Fibroblast of lung (primary cell): ENCODE measurements at regions not wholly inside any gene's neighbourhood (a gene's known extent, or its start where the extent isn't known, plus 50 kb on each side); places are given as distances from the start of the nearest gene placed in this dataset.

Source experiments
- DNase-seq, 2 donors: peaks; one replicate each; pipeline versions ENCODE4 v3.0.0 to v3.0.0-alpha.2; 2010; ENCODE audit warnings: low read depth in 2 of 2
- H2AFZ ChIP-seq: 2 replicates; pipeline ENCODE4 v1.5.1; 2012; ENCODE audit warnings: low read length, control low read depth, inconsistent platforms
- H3K27ac ChIP-seq: 2 replicates; pipeline ENCODE4 v1.5.1; 2011; ENCODE audit warnings: low read length, control low read depth; ENCODE audit not compliant: insufficient read depth
- H3K27me3 ChIP-seq: 2 replicates; pipeline ENCODE4 v1.5.1; 2011; ENCODE audit warnings: mild to moderate bottlenecking, low read length; ENCODE audit not compliant: control insufficient read depth, insufficient read depth
- H3K36me3 ChIP-seq: 2 replicates; pipeline ENCODE4 v1.5.1; 2011; ENCODE audit warnings: low read length; ENCODE audit not compliant: control insufficient read depth, insufficient read depth
- H3K4me1 ChIP-seq: 2 replicates; pipeline ENCODE4 v1.5.1; 2011; ENCODE audit warnings: low read length; ENCODE audit not compliant: control insufficient read depth, insufficient read depth; ENCODE audit errors: extremely low read depth
- H3K4me2 ChIP-seq: 2 replicates; pipeline ENCODE4 v1.5.1; 2011; ENCODE audit warnings: low read length, control low read depth; ENCODE audit not compliant: insufficient read depth; ENCODE audit errors: extremely low read depth
- H3K4me3 ChIP-seq, 4 experiments: fragments of 200-600 bp in 1 of 4; sonication (generic) in 1 of 4; replicated peaks in 1 of 4; 2 replicates each; pipeline ENCODE4 v1.5.1; 2011 to 2016; ENCODE audit warnings: low read length in 4 of 4, low read depth in 3 of 4, mild to moderate bottlenecking in 3 of 4, control low read depth in 2 of 4, inconsistent platforms in 1 of 4, mixed read lengths in 1 of 4; ENCODE audit not compliant: insufficient read depth in 1 of 4; ENCODE audit errors: control extremely low read depth in 1 of 4
- H3K79me2 ChIP-seq: 2 replicates; pipeline ENCODE4 v1.5.1; 2012; ENCODE audit warnings: mild to moderate bottlenecking, low read length, inconsistent platforms; ENCODE audit not compliant: control insufficient read depth, insufficient read depth
- H3K9ac ChIP-seq: 2 replicates; pipeline ENCODE4 v1.5.1; 2011; ENCODE audit warnings: mild to moderate bottlenecking, low read length, control low read depth; ENCODE audit not compliant: insufficient read depth
- H3K9me3 ChIP-seq: 2 replicates; pipeline ENCODE4 v1.5.1; 2012; ENCODE audit warnings: low read depth, low read length; ENCODE audit not compliant: control insufficient read depth, insufficient read depth
- H4K20me1 ChIP-seq: 2 replicates; pipeline ENCODE4 v1.5.1; 2011; ENCODE audit warnings: low read length; ENCODE audit not compliant: control insufficient read depth, insufficient read depth; ENCODE audit errors: extremely low read depth
- EZH2 ChIP-seq: IDR thresholded peaks from 2 replicates; pipeline ENCODE4 v1.5.1; 2012; ENCODE audit warnings: low read length, control low read depth, mild to moderate bottlenecking; ENCODE audit errors: missing control alignments
- TF ChIP-seq, protein P1 (sequence below), 2 donors: IDR thresholded peaks in 1 of 2; conservative IDR thresholded peaks in 1 of 2; 1 replicate in 1 of 2; 2 replicates in 1 of 2; pipeline ENCODE4 v1.5.1; 2011 to 2012; ENCODE audit warnings: low read length in 2 of 2, control low read depth in 1 of 2, inconsistent platforms in 1 of 2, low read depth in 1 of 2, mild to moderate bottlenecking in 1 of 2

DNA sequence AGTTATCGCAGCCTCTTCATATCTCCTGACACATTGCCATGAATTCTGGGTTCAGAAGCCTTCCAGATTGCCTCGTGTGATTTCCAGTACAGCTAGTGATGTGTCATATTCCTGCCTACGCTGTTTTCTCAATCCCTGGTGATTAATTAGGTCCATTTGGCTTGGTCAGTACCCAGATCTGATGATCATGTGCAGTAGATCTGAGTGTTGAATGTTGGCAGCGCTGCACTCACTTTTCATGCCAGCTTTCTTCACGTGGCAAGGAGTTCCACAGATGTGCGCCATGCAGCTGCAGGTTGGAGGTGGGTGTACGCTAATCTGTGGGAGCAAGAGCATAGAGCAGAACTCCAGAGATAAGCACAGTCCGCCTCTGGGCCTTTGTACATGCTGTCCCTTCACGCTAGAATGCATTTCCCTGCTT is 86.9 kb upstream of the COL6A5 start:
- Histone ChIP-seq H3K4me2 (no peak overlapping the region), H3K27me3 (no peaks in the 10 kb centered on the region), H3K9me3 (no peaks in the 10 kb centered on the region), H2AFZ (no peak overlapping the region), H4K20me1 (no peaks in the 10 kb centered on the region), H3K9ac (no peak overlapping the region), H3K36me3 (no peaks in the 10 kb centered on the region), H3K4me3 (no peak overlapping the region), H3K27ac (no peak overlapping the region), H3K4me1 (peaks cover 9% of the 10 kb centered on the region), H3K79me2 (no peaks in the 10 kb centered on the region)
- TF ChIP-seq EZH2 = no peak
- peak; percentile 40 to 56 for DNase-seq

DNA sequence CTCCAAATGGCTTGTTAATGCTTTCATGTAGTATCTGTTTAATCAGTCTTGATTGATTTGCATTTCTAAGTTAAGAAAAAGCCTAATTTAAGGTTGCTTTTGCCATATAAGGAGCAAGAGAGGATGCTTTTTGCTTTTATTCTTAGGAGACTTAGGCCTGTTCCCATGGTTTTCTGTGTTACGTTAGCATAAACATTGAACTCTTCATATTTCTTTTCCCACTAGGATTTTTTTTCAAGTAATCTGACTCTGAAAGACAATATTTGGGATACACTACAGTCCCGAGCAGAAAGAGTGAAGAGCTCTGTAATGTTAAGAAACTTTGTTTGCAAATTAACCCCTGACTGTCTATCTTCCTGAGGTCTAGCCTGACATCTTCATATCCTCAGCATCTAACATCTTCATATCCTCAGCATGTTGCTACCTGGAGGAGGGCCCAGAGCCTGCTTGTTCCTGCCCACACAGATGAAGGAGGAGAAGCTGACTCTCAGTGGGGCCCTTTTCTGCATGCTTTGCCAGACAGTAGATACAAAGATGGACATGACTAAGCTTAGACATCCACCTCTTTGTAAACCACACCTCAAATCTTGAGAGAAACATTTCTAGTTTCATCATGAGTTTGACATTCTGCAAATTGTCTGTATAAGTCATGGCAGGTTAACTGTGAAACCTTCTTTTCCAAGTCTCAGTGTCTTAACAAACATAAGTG is 86.2 kb upstream of the COL6A5 start:
- Histone ChIP-seq H3K27me3 (no peaks in the 10 kb centered on the region), H2AFZ (no peak overlapping the region), H3K36me3 (no peaks in the 10 kb centered on the region), H3K4me1 (peaks cover 9% of the 10 kb centered on the region), H3K4me3 (no peak overlapping the region), H3K9ac (no peak overlapping the region), H3K9me3 (no peaks in the 10 kb centered on the region), H4K20me1 (no peaks in the 10 kb centered on the region), H3K79me2 (no peaks in the 10 kb centered on the region), H3K27ac (no peak overlapping the region), H3K4me2 (no peak overlapping the region)
- DNase-seq = peak in 1 of 2 donors; percentile 20
- TF ChIP-seq, protein P1, sequence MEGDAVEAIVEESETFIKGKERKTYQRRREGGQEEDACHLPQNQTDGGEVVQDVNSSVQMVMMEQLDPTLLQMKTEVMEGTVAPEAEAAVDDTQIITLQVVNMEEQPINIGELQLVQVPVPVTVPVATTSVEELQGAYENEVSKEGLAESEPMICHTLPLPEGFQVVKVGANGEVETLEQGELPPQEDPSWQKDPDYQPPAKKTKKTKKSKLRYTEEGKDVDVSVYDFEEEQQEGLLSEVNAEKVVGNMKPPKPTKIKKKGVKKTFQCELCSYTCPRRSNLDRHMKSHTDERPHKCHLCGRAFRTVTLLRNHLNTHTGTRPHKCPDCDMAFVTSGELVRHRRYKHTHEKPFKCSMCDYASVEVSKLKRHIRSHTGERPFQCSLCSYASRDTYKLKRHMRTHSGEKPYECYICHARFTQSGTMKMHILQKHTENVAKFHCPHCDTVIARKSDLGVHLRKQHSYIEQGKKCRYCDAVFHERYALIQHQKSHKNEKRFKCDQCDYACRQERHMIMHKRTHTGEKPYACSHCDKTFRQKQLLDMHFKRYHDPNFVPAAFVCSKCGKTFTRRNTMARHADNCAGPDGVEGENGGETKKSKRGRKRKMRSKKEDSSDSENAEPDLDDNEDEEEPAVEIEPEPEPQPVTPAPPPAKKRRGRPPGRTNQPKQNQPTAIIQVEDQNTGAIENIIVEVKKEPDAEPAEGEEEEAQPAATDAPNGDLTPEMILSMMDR (conservative IDR thresholded peaks at IDR 0.05 in 1 of 2, IDR thresholded peaks at IDR 0.05 in 1 of 2; ENCODE audit: low read depth in 1 of 2, low read length in 2 of 2) = no peak
- no peak for TF ChIP-seq EZH2

GRCh38 chr3:130260918-130261317 is 84.6 kb upstream of the COL6A5 start:
- no peaks in the 10 kb centered on the region for H4K20me1 ChIP-seq
- DNase-seq = no peak

More at GRCh38 chr3:130260918-130261317, 84.6 kb upstream of the COL6A5 start:
- Histone ChIP-seq H3K79me2 (no peaks in the 10 kb centered on the region), H3K4me2 (no peak overlapping the region), H3K27ac (no peak overlapping the region), H3K36me3 (no peaks in the 10 kb centered on the region), H3K4me1 (peaks cover 9% of the 10 kb centered on the region), H3K4me3 (no peak overlapping the region), H2AFZ (no peak overlapping the region), H3K27me3 (no peaks in the 10 kb centered on the region), H3K9ac (no peak overlapping the region), H3K9me3 (no peaks in the 10 kb centered on the region)
- TF ChIP-seq, protein P1 (conservative IDR thresholded peaks at IDR 0.05 in 1 of 2, IDR thresholded peaks at IDR 0.05 in 1 of 2; ENCODE audit: low read depth in 1 of 2, low read length in 2 of 2) = no peak
- TF ChIP-seq EZH2 = no peak
